Breast epithelium (tissue), 3 donors: ENCODE measurements at regions not wholly inside any gene's neighbourhood (a gene's known extent, or its start where the extent isn't known, plus 50 kb on each side); places are given as distances from the start of the nearest gene placed in this dataset.

Experiments used
- CTCF ChIP-seq, 3 donors: fragments of 450-650 bp; IDR thresholded peaks; one replicate each; pipeline ENCODE4 v1.5.1; 2016 to 2017; ENCODE audit warnings: antibody characterized with exemption in 3 of 3, mild to moderate bottlenecking in 3 of 3, moderate library complexity in 3 of 3
- POLR2A ChIP-seq: fragments of 450-650 bp; IDR thresholded peaks from one replicate; pipeline ENCODE4 v1.6.1; 2016; ENCODE audit warnings: antibody characterized with exemption, mild to moderate bottlenecking, moderate library complexity
- POLR2AphosphoS5 ChIP-seq, 3 donors: sonication (generic); formaldehyde crosslinking; IDR thresholded peaks; one replicate each; pipeline ENCODE4 v1.6.1; 2017; ENCODE audit warnings: antibody characterized with exemption in 3 of 3

- TF ChIP-seq POLR2A, result no peak
- no peak for TF ChIP-seq CTCF (IDR thresholded peaks at IDR 0.05)
- TF ChIP-seq POLR2AphosphoS5 (IDR thresholded peaks at IDR 0.05), result no peak
Measured at GRCh38 chr3:157948605-157949383, 157.4 kb downstream of the SHOX2 start.
